Fibroblast of pulmonary artery (primary cell): ENCODE measurements at regions not wholly inside any gene's neighbourhood (a gene's known extent, or its start where the extent isn't known, plus 50 kb on each side); places are given as distances from the start of the nearest gene placed in this dataset.
A peak's percentile ranks its signal among the peaks of the same experiment; 100 is the strongest.

Source experiments
- DNase-seq: peaks from one replicate; pipeline ENCODE4 v3.0.0-alpha.2; 2010; ENCODE audit warnings: low read depth
- H3K4me3 ChIP-seq: replicated peaks from 2 replicates; pipeline ENCODE4 v1.5.1; 2011; ENCODE audit warnings: low read depth, mild to moderate bottlenecking, control low read depth, low read length, moderate library complexity
- TF ChIP-seq, protein P1 (sequence below): IDR thresholded peaks from 2 replicates; pipeline ENCODE4 v1.5.1; 2011; ENCODE audit warnings: mild to moderate bottlenecking, control low read depth, low read length, inconsistent platforms; ENCODE audit errors: missing control alignments

DNA sequence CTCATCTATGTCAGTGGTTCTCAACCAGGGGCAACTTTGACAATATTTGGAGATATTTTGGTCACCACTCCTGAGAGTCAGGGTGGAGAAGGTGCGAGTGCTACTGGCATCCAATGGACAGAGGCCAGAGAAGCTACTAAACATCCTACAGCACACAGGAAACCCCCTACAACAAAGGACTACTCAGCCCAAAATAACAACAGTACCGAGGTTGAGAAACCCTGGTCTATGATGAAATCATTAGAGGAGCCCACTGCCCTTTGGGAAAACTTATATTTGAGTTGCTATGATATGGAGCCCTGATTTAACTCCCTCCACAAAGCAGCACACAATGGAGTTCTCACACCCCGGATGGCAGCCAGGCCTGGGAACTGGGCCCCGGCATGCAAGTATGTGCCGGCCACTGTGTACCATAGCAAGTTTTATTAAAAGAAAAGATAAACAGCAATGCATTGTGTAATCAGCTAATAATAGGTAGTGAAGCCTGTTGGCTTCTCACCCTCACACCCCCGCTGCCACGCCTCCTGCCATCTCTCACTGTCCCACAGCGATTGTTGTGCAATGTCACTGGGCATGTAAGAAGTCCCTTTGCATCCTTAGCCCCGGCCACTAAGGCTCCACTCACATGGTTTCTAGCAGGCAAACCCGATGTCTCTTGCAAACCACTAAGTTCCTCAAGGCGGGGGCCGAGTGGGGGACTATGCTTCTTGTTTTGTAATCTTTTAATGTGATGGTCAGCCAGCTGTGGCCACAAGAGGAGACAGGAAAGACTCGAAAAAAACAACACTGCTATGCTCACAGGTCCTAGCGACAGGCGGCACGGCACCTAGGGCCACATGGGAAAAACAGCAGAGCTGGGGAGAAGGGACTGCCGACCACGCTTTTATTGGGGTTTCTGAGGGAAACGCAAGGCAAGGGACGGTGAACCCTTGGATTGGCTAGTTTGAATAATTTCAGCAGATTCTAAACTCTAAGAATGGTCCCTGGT, 110.0 kb downstream of the AQP9 start:
- DNase-seq = peak; percentile 29
- H3K4me3 ChIP-seq = no peak overlapping the region
- TF ChIP-seq, protein P1, sequence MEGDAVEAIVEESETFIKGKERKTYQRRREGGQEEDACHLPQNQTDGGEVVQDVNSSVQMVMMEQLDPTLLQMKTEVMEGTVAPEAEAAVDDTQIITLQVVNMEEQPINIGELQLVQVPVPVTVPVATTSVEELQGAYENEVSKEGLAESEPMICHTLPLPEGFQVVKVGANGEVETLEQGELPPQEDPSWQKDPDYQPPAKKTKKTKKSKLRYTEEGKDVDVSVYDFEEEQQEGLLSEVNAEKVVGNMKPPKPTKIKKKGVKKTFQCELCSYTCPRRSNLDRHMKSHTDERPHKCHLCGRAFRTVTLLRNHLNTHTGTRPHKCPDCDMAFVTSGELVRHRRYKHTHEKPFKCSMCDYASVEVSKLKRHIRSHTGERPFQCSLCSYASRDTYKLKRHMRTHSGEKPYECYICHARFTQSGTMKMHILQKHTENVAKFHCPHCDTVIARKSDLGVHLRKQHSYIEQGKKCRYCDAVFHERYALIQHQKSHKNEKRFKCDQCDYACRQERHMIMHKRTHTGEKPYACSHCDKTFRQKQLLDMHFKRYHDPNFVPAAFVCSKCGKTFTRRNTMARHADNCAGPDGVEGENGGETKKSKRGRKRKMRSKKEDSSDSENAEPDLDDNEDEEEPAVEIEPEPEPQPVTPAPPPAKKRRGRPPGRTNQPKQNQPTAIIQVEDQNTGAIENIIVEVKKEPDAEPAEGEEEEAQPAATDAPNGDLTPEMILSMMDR = no peak

DNA sequence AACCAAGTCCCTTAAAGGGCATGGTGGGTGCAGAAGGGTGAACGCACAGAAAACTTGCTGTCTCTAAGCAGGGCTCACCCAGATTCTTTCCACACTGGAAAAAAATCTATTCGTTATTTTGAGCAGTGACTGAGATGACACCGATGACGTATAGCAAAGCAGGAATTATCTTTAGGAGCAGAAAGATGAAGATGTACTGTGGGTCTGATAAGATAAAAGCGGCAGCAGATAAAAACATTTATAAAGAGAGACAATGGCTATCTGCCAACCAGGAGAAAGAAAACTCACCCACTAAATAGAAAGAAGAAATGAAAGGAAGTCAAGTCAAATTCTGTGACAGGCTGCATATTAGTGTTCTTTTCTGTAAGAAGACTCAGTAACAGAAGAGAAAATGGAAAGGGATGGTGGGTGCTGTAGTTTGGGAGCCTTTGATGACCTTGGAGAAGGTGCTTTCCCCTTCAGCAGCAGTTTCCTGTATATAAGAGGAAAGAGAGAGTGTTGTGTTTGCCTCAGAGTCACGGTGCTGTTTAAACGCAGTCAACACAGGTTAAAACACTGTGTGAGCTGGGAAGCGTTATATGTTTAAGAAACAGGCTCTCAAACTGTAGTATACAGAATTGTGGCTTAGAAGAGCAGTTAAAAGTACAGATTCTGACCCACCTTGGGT, 111.6 kb downstream of the AQP9 start:
- no peak overlapping the region for H3K4me3 ChIP-seq

DNA sequence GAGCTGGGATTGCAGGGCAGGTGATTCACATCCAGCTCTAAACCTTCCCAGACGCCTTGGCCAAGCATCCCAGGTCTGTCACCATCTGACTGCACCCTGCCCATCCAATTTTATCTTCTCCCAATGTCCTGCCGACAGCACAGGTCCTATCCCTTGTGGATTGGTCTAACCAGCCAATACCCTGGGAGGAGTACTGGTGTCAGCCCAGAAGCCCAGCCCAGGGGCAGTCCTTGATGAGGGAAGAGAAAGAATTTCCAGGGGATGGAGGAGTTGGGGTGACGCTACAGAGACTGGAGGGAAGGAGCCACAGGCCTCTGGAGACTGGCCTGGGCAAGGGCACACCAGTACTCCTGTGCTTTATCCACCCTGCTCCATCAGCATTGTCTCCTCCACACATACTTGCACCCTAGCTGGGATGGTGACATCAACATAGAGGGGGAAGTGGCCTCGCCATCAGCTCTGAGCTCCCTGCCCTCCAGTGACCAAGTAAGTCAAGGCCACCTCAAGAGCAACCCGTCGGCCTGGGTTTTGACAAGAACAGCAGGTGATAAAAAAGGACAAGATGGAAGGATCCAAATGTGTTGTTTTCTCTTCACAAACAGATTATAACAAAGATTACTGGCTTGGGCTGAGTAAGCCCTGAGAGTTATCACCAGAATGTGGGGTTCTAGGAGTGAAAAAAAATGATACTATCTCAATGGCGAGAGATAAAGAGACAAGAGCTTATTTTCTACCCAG, 114.6 kb downstream of the AQP9 start:
- DNase-seq = no peak
- H3K4me3 ChIP-seq = no peak overlapping the region
- TF ChIP-seq, protein P1 = no peak

More for the DNA sequence above, 111.6 kb downstream of the AQP9 start:
- TF ChIP-seq, protein P1 = no peak
- DNase-seq = no peak

DNA sequence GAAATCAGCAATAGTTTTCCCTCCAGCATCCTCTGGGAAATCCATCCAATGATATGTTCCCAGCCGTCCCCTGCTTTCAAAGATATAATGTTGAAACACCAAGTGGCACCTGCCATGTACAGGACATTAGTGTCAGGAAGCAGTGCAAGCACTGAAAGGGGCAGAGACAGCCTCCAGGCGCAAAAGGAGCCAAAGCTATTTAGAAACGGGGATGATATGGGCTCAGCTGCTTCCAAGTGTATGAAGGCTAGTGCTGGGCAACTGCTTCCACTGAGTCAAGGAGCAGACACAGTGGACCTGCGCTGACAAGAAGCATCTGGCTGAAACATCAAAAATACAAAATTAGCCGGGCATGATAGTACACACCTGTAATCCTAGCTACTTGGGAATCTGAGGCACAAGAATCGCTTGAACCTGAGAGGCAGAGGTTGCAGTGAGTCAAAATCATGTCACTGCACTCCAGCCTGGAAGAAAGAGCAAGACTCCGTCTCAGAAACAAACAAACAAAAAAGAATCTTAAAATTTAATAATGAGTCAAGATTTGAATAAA, 119.7 kb downstream of the AQP9 start:
- no peak overlapping the region for H3K4me3 ChIP-seq
- TF ChIP-seq, protein P1 = no peak
- DNase-seq = no peak

DNA sequence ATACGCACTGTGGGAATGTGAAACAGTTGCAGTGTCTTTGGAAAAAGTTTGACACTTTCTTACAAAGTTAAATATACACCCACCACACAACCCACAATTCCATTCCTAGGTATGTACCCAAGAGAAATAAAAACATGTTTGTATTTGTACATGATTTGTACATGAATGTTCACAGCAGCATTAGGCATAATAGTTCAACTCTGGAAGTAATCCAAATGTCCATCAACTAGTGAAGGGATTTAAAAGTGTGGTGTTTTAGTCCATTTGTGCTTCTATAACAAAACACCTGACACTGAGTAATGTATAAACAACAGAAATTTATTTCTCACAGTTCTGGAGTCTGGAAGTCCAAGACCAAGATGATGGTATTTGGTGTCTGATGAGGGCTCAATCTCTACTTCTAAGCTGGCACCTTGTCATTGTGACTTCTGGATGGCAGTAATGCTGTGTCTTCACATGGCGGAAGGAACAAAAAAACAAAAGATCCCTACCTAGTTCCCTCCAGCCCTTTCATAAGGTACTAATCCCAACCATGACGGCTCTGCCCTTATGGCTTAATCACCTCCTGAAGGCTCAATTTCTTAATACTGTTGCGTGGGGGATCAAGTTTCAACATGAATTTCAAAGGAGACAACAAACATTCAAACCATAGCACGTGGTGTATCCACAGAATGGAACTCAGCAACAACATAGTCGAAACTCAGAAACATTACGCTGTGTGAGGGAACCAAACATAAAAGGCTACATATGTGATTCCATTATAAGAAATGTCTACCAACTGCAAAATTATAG, 120.5 kb downstream of the AQP9 start:
- no peak overlapping the region for H3K4me3 ChIP-seq
- DNase-seq = no peak
- TF ChIP-seq, protein P1 = no peak

DNA sequence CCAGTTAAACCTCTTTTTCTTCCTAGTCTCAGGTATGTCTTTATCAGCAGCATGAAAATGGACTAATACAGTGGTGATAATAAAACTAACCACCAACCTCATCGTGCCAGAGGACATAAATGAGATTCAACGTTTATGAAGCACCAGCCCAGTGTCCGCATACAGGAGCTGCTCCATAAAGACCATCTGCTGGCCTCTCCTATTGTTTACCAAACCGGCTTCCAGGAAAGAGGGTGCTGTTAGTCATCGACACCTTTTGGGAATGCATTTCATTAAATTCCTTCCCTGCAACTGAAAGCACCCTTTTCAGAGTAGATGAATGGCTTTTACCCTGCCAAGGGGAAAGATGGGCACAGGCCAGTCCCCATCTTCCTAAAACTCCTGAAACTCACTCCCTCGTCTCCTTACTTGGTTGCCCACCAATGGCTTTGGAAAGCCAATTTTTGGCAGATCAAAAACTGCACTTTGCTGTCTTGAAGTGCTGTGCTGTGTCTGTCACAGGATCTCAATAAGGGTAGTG, 122.1 kb downstream of the AQP9 start:
- H3K4me3 ChIP-seq = no peak overlapping the region
- TF ChIP-seq, protein P1 = no peak
- no peak for DNase-seq
